Activated CD4-positive, alpha-beta T cell treated with anti-CD3 and anti-CD28 coated beads, Interleukin-2, Interleukin-4, amounts not matched to agents 100 ng/mL and 50 ng/mL, durations not matched to agents 16 hours and 8 hours (primary cell): ENCODE measurements at regions not wholly inside any gene's neighbourhood (a gene's known extent, or its start where the extent isn't known, plus 50 kb on each side); places are given as distances from the start of the nearest gene placed in this dataset.

Experiments used
- DNase-seq: peaks from one replicate; pipeline ENCODE4 v3.0.0-alpha.2; 2020; ENCODE audit warnings: low spot score

- DNase-seq = no peak
Measured at GRCh38 chr2:120587997-120588336, 147.7 kb upstream of the GLI2 start.

- no peak for DNase-seq
Measured at GRCh38 chr2:120589771-120590608, 145.7 kb upstream of the GLI2 start.

- DNase-seq = no peak
Measured at GRCh38 chr2:120590841-120591240, 144.8 kb upstream of the GLI2 start.

- no peak for DNase-seq
Measured at GRCh38 chr2:120591572-120591971, 144.1 kb upstream of the GLI2 start.

- no peak for DNase-seq
Measured at GRCh38 chr2:120592084-120592483, 143.6 kb upstream of the GLI2 start.

- DNase-seq = no peak
Measured at GRCh38 chr2:120593921-120594686, 141.6 kb upstream of the GLI2 start.

GRCh38 chr2:120594856-120595685 is 140.6 kb upstream of the GLI2 start:
- DNase-seq = no peak

GRCh38 chr2:120595739-120596138 is 139.9 kb upstream of the GLI2 start:
- DNase-seq = no peak

GRCh38 chr2:120596191-120596811 is 139.4 kb upstream of the GLI2 start:
- no peak for DNase-seq

GRCh38 chr2:120596990-120597594 is 138.6 kb upstream of the GLI2 start:
- no peak for DNase-seq

- no peak for DNase-seq
Measured at GRCh38 chr2:120597595-120598193, 138.0 kb upstream of the GLI2 start.

GRCh38 chr2:120598416-120598815 is 137.3 kb upstream of the GLI2 start:
- no peak for DNase-seq

GRCh38 chr2:120599072-120599471 is 136.6 kb upstream of the GLI2 start:
- no peak for DNase-seq

- no peak for DNase-seq
Measured at GRCh38 chr2:120599656-120600055, 136.0 kb upstream of the GLI2 start.

- DNase-seq = no peak
Measured at GRCh38 chr2:120600335-120600734, 135.3 kb upstream of the GLI2 start.

GRCh38 chr2:120600786-120601185 is 134.9 kb upstream of the GLI2 start:
- DNase-seq = no peak

GRCh38 chr2:120601566-120601965 is 134.1 kb upstream of the GLI2 start:
- no peak for DNase-seq

- no peak for DNase-seq
Measured at GRCh38 chr2:120602251-120602650, 133.4 kb upstream of the GLI2 start.

GRCh38 chr2:120604767-120605166 is 130.9 kb upstream of the GLI2 start:
- DNase-seq = no peak

GRCh38 chr2:120605231-120605935 is 130.3 kb upstream of the GLI2 start:
- DNase-seq = no peak

- DNase-seq = no peak
Measured at GRCh38 chr2:120606280-120606679, 129.4 kb upstream of the GLI2 start.
